ENCODE measurements at regions not wholly inside any gene's neighbourhood (a gene's known extent, or its start where the extent isn't known, plus 50 kb on each side); places are given as distances from the start of the nearest gene placed in this dataset.

- DNase-seq (ENCODE audit: low read depth) = no peak
These were observed 1995.7 kb upstream of the AGA start for GRCh38 chr4:179437962-179438361.

DNA sequence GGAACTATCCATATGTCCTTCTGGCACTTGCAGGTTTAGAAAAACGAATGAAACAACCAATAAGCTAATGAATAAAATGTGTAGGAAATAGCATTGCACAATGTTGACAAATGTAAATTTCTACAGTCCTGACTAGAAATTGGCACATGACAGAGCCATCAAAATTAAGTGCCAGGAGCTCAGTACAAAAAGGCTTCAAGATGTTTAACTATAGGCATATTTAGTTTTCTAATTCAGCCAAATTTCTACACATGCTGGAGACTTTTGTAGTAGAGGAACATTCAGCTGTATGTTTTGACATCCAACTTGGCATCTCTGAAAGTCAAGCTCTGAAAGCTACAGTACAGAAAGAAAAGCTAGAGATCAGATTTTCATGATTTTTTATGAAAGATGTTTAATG, 1999.4 kb upstream of the AGA start:
- DNase-seq (ENCODE audit: low read depth) = no peak

DNA sequence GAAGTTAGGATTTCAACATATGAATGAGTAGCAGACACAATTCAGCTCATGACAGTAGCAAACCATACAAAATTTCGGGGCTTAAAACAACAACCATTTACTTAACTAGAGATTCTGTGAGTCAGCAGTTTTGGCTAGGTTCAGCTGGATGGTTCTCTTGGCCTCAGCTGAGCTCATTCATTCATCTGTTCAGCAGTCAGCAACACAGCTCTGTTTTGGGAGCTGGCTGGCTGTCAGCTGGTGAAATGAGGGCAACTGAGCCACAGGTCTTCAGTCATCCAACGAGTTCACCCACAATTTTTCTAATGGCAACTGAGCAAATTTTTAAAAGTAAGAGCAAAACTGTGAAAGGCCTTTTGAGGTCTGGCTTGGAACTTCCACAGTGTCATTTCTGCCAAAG, 2005.1 kb upstream of the AGA start:
- no peak for DNase-seq (ENCODE audit: low read depth)

- no peak for DNase-seq (ENCODE audit: low read depth)
These were observed 2023.0 kb upstream of the AGA start for GRCh38 chr4:179465131-179465797.

GRCh38 chr4:179467878-179468277, 2025.6 kb upstream of the AGA start:
- DNase-seq (ENCODE audit: low read depth) = no peak

DNA sequence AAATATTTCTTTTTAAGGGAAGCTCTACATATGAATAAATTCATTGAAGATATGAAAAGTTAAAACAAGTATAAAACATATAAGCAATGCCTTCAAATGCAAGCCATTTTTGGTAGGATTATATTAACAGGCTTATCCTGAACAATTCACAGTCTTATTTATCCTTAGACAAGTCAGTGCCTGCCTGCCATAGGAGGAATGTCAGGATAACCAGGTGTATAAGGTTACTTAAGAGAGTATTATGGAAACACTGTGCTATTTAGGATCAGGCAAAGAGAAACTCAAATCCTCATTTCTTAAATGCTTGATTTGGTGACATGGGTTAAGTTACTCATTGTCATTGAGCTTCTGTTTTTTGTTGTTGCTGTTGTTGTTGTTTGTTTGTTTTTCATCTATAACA, 2029.9 kb upstream of the AGA start:
- no peak for DNase-seq (ENCODE audit: low read depth)

GRCh38 chr4:179478608-179479007, 2036.4 kb upstream of the AGA start:
- DNase-seq (ENCODE audit: low read depth) = no peak

GRCh38 chr4:179485781-179486180, 2043.5 kb upstream of the AGA start:
- DNase-seq (ENCODE audit: low read depth) = no peak

GRCh38 chr4:179486570-179487335, 2044.5 kb upstream of the AGA start:
- no peak for DNase-seq (ENCODE audit: low read depth)

DNA sequence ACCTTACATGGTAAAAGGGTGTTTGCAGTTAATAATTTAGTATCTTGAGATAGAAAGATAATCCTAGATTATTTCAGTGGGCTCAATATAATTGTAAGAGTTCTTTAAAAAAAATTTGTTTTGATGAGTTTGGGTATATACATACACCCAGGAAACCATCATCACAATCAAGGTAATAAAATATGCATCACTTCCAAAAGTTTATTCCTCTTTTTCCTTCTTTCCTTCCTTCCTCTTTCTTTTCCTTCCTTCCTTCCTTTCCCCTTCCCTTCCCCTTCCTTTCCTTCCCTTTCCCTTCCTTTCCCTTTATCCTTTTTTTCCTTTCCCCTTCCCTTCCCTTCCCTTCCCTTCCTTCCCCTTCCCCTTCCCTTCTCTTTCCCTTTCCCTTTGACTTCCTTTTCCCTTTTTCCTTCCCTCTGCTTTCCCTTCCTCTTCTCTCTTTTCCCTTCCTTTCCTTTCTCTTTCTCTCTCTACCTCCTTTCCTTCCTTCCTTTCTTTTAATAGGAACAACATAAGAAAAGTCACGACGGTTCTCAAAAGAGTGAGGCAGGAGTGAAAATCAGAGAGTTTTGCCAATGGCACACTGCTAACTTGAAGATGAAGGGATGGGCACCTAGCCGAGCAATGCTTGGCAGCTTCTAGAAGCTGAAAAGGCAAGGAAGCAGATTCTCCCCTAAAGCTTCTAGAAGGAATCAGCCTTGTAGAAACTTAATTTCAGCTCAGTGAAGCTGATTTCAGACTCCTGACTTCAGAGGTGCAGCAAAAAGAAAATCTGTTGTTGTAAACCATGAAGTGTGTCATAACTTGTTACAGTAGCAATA, 2050.2 kb upstream of the AGA start:
- DNase-seq (ENCODE audit: low read depth) = no peak

- no peak for DNase-seq (ENCODE audit: low read depth)
These were observed 2061.7 kb upstream of the AGA start for GRCh38 chr4:179503976-179504375.

- no peak for DNase-seq (ENCODE audit: low read depth)
These were observed 2067.3 kb upstream of the AGA start for GRCh38 chr4:179509489-179509888.

GRCh38 chr4:179521952-179522351, 2079.7 kb upstream of the AGA start:
- DNase-seq (ENCODE audit: low read depth) = no peak

DNA sequence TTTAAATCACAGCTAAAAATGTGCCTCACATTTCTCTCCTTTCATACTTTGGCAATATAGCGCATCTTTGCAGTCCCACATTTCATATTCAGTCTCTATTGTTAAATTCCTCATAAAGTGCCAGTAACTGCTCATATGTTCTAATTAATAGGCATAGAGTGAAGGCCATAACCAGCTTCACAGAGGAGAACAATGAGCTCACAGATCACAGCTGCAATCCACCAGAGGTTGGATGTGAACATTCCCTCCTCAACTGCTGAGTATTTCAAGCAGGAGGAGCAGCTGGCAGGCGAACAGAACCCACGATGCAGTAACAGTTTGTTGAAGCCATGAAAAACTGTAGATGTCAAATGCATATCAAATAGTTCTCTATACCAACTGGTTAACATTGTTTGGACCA, 2088.7 kb upstream of the AGA start:
- no peak for DNase-seq (ENCODE audit: low read depth)

- no peak for DNase-seq (ENCODE audit: low read depth)
These were observed 2094.5 kb upstream of the AGA start for GRCh38 chr4:179536694-179537093.

- no peak for DNase-seq (ENCODE audit: low read depth)
These were observed 2097.4 kb upstream of the AGA start for GRCh38 chr4:179539641-179540040.

- DNase-seq (ENCODE audit: low read depth) = no peak
These were observed 2101.5 kb upstream of the AGA start for GRCh38 chr4:179543771-179544170.

GRCh38 chr4:179544496-179544895, 2102.3 kb upstream of the AGA start:
- no peak for DNase-seq (ENCODE audit: low read depth)

- DNase-seq (ENCODE audit: low read depth) = no peak
These were observed 2109.9 kb upstream of the AGA start for GRCh38 chr4:179552131-179552530.

GRCh38 chr4:179563741-179564140, 2121.5 kb upstream of the AGA start:
- no peak for DNase-seq (ENCODE audit: low read depth)

DNA sequence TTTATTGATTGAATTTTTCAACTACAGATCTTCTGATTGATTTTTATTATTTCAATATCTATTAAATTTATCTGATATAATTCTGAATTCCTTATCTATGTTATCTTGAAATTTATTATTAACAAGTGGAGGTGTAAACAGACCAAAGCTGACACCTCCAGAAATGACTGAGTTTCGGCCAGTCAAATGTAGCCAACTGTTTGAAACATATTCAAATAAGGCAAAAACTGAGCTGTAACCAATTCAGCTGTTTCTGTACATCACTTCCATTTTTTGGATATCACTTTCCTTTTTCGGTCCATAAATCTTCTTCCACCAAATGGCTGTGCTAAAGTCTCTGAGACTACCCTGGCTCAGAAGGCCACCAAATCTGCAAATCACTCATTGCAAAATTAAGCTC, 2127.3 kb upstream of the AGA start:
- no peak for DNase-seq (ENCODE audit: low read depth)

- DNase-seq (ENCODE audit: low read depth) = no peak
These were observed 2140.1 kb upstream of the AGA start for GRCh38 chr4:179582164-179582905.

Data from activated T-helper 1 cell treated with Interleukin-2 at 50 U/mL for 16 hours (primary cell).